NCI-H128 (cell line): ENCODE measurements at regions not wholly inside any gene's neighbourhood (a gene's known extent, or its start where the extent isn't known, plus 50 kb on each side); places are given as distances from the start of the nearest gene placed in this dataset.

ENCODE experiments used
- DNase-seq: peaks from one replicate; lab custom pipeline; 2025; ENCODE audit not compliant: unreplicated experiment; lab: John Stamatoyannopoulos, UW

DNA sequence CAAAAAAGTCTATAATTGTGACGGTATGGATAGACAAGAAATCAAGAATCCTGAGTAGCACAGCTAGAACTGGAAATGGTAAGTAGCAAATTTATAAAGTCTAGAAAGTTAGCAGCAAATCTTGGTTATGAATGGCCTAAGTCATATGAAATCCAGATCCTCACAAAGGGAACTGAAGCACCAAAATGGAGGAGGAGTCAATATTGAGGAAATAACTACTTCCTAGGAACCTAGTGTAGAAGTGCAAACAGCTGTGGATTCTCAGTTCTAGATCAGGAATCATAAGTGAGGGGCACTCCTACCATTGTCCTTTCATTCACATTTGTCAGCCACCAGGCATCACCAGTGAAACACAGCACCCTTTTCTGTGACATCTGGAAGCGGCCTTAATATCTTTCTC lies 202.2 kb upstream of the DCN start:
- DNase-seq = no peak

DNA sequence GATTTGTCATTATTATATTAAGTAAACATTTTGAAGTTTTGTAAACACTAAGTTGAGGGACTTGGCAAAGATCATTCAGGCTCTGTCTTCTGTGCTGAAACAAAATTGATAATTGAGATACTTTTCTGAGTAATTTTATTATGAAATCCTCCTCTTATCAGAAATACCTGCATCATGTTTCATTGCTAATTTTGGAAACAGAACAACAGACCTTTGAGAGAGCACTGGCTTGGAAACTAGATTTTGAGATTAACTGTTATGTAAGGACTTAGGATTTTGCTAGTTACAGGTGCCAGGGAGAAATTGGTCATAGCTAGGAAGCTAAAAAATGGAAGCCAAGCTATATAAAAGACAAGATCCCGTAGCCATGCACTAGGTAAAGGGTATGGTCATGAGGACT lies 201.7 kb upstream of the DCN start:
- no peak for DNase-seq

DNA sequence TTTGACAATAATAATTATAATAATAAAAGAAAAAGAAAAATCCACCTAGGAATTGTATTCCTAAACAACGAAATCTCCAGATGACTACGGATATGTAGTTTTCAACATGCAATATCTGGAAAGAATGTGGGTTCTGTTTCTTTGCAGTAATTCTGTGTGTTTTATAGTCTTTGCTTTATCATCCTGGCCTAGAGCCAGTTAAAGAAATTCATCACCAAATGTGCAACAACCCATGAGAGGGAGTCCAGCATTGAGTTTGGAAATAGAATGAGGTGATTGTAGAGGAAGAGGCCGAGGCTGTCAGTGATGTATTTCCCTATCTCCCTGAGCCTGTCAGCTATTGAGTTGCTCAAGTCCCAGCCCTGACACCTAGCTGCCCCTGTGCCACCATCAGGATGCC lies 200.5 kb upstream of the DCN start:
- DNase-seq = no peak

DNA sequence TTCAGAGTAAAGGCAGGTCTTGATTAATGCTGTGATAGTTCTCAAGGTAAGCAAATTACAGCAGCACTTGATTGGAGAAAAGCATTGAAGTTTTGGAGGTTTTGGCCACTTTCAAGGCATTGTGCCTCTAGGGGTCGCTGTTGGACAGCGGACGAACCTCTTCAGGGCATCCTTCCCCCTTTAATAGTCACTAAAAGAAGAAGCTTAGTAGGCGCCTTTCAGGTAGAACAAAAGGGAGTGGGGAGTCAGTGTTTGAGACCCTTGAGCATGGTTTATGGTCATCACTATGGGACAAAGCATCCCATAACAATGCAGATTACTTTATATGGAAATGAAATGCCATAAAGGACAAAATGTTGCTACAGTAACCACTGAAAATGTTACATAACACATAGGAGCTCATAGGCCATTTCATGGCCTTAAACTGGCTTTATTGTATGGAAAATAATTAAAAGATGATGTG lies 199.5 kb upstream of the DCN start:
- DNase-seq = peak; percentile 81

DNA sequence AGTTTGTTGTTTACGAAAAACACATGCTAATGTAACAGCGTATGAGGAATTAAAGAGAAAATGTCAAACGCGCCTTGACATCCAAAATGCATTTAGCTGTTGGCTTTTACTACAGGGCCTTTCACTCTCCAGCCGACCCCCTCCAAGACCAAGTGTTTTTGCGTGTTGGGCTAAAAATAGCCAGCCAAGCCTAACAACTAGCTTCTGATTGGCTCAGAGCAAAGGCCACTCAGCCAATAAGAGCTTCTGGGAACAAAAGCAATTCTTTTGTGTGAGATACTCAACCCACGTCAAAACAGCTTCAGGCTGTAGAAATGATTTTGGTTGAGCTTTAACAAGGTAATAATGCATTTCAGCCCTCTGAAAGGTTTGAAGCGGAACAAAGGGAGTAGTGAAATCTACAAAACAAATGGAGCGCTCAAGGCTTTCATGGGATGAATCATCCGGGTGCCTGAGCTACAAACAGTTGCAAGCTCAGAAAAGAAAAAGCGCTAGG lies 198.7 kb upstream of the DCN start:
- DNase-seq = peak; percentile 66

DNA sequence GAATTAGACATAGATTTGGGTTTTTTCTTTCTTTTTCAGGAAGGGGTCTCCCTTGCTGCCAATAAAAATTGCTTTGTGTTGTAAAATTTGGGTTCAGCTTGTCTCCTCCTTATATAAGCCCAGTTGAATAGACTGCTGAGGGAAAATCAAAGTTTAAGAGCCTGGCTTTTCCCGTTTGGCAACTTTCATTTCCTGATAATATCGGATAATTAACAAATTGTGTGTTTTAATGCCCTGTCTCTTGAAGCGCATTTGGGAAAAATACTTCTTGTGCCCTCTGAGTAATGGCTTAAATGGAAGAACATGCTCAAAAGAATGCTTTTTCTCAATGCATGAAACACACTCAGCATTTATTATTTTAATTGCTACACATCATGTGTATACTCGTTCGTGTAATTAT lies 198.0 kb upstream of the DCN start:
- no peak for DNase-seq

DNA sequence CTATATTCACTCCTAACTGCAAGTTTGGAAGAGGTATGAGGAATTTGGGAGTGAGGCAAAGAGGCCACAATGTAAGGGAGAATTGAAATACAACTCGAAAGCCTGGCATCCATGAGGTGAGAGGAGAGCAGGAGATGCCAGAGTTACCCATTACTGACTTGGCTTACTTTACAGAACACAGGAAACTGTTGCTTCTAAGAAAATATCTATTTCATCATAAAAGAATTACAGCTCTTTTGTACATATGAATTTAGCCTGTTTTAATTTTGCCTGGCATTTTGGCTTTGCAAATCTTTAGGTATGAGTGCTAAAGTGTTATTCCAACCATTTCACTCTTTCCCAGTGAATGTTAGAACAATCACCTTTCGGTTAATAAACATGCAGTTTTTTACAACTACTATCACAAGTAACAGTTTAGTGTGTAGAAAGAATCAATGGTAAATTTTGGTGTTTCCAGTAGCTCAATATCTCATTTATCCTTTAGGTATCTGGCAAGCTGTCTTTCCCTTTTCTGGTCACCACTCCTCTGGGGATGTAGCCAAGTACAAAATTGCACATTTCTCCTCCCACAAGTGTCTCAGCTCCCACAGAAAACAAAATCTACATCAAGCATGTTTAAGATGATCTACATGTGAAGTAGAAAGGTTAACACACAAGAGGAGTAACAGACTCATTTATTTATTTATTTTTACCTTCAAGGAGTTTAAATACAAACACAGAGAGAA lies 196.6 kb upstream of the DCN start:
- no peak for DNase-seq

DNA sequence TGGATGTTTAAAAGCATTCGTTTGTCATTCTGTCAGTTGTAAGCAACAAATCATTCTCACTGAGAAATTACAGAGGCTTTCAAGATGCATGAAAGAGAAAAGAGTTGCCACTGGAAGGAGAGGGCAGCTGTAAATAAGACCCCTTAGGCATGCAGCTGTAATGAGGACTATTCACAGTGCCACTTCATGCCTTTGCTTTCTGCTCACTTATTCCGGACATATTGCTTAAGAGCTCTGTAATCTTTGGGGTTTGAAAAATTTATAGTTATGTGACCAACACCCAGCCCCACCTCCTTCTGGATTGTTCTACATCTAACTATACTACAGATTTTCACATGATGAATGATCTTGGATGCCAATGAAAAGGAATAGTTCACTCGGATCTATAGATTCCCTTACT lies 194.8 kb upstream of the DCN start:
- DNase-seq = no peak

DNA sequence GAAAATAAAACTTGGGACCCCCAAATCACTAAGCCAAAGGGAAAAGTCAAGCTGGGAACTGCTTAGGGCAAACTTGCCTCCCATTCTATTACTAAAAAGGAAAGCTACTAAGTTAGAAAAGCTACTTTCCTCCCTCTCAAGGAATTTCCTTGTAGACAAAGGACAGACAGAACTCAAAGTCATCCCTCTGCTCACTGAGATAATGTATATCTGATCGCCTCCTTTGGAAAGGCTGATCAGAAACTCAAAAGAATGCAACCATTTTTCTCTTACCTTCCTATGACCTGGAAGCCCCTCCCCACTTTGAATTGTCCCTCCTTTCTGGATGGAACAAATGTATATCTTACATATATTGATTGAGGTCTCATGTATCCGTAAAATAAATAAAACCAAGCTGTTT lies 190.5 kb upstream of the DCN start:
- DNase-seq = no peak

DNA sequence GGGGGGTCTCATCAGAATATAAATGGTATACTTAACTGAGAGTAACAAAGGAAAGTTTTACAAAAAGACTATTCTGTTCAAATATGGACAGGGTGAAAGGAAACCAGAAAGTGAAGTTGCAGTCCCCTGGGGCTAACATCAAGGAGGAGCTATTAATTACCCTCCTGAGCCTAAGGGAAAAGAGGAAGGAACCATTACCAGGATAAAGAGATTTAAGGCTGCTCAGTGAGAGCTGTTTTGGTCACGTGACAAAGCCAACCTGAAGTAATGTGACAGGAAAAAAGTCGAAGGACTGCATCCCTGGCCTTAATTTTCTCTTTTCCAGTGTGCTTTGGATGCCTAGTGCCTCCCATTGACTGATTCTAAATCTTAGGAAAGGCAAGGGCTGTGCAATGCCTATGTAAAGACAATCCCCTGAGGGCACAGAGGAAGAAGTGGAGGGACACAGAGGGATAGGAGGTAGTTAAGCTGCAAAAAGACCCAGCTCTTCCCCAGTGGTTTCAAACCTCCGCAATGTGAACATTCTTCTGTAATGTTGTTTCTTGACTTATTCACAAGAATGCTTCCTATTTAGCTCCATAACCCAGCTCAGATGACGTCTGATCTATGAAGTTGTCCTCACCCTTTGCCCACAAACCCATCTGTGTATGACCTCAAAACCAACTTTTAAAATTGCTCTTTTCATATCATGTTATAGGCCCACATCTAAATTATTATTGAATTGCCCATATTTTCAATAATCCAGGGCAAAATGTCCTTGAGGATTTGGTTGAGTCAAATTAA lies 187.7 kb upstream of the DCN start:
- no peak for DNase-seq

DNA sequence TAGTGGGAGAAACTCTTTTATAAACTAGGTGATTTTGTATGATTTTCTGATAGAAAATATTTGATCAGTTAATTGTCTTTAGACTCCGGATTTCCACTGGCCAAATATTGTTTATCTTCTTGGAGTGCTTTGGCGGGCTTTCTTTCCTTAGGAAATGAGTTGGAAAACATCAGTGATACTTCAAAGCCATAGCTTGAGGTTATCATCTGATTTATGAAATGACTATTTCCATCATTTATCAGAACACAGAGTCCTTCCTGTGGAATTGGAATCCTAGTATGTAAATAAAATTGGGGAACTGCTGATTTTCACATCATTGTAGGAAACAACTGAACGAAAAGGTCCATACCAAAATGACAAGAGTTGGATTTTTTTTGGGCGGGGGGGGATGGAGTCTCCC lies 186.0 kb upstream of the DCN start:
- DNase-seq = no peak

DNA sequence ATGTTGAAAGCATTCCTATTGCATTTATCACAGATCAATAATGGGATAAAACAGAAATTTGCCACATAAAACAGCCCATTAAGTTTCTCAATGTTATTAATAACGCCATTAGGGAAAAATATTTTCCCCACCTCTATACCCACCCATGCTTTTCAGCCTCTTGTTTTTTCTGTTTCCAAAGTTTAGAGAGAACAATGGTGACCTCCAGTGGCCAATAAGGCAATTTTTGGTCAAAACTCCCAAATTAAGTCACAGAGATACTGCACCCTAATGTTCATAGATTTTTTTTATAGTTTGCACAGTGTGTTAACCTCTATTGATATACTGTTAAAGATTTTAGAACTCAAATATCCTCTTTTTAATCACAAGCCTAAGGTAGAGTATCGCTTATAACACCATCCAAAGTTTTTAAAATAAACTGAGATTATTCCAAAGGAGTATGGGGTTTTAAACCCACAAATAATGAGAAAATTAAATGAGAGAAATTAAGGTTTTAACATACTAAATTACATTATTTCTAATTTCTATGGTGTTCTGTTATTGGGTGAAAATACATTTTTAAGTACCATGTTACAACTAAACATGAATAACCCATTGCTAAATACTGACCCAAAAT lies 184.7 kb upstream of the DCN start:
- DNase-seq = no peak

DNA sequence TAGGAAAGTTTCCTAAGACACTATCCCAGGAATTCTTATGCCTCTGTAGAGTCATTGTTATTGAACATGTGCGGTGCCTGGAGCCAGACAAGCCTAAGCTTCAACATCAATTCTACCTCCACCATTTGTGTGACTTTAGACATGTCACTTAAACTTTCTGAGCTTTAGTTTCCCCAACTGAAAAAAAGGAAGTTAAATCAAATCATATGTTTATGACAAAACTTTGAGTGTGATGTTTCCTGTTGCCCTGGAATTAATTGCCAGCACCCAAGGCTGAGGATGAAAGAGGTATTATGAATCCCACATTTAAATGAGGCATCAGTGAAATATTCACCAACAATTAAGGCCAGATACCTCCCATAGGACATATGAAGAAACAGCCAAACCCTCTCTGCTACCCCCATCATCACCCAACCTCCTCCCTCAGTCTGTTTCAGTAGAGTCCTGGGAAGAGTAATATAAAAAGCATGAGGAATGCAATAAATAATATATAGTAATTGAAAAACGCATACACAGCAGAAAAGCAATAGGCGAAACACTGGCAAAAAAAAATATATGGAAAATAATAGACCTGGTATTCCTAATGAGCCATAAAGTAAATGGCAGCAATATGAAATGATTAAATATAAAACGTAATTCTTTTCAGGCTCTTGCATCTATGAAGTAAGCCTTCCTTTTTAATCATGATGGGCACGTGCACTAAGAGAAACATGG lies 182.0 kb upstream of the DCN start:
- no peak for DNase-seq

DNA sequence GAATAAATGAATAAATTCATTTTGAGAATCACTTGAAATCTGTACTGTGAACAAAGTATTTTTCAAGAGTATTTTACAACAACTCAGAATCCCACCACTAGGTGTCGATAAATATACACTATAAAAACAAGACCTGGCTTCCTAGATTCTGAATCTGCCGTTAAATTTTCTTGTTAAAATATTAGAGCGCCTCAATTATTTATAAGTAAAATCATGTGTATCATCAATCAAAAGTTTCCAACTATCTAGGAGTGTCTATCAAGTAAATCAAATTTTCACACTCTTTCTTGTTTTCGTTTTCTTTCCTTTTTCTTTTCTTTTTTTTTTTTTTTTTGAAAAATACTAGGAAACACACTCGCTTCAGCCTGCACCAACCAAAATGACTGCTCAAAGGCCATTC lies 179.2 kb upstream of the DCN start:
- peak; percentile 3 for DNase-seq

DNA sequence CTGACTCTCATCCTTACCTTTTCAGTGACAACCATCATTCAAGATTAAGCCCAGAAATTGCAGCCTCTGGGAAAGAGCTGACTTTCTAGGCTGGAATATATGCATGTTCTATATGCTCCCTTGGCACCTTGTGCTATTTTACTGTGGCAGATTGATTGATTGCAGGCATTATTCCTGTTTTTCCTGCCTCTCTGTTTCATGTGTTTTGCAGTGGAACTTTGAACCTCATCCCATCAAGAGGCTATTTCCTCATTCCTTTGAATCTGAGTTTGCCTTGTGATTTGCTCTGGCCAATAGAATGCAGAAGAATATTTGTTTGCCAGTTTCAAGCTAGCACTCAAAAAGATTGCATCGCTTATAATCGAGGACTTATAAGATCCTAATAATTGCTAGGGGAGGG lies 174.8 kb upstream of the DCN start:
- DNase-seq = no peak

DNA sequence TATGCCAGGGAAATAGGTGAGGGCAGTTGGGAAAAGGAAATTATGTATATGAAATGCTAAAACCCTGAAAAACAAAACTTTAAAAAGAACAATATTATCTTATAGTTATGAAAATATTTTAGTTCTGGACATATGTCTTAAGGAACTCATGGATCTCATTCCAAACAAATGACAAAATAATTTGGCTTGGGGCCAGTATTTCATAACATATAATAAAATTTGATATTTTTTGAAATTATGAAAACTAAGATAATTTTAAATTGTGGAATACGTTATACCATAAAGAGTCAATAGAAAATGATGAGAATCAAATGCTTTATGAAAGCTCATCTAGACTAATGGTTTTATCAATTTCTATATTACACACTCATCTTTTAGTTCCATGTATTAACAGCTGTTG lies 173.8 kb upstream of the DCN start:
- no peak for DNase-seq

DNA sequence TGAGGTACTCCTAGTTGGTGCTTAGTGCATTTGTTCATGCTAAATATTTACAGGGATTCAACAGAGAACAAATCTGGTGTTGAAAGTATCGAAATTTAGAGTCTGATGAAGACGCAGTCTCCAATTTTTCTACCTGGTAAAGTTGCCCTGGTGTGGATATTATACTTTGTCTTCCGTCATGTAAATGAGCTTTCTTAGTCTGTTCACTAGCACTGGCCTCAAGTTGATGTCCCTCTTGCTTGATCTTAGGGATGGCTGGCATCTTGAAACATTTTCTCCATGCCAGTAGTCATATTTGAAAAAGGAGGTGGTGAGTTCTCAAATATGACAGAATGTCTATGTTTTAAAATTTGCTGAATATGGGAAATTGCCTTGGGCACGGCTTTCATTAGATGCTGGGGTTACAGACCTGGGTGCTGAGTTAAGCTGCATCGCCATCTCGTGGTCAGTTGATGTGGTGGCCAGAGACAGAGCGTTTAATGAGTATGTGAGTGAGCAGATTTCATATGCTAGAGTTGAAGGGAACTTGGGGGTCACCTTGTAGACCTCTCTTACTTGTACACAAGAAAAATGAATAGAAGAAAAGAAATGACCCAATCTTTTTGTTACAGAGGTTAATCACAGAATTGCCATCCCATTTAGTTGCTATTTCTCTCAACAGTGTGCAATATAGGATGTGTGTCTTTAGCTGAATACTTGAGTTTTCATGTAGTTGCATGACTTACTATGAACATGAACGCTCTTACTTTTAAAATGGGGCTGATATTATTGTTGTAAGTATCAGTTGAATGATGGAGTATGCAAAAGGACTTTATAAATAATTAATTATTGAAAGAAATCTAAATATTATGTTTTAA lies 172.8 kb upstream of the DCN start:
- DNase-seq = peak; percentile 55

DNA sequence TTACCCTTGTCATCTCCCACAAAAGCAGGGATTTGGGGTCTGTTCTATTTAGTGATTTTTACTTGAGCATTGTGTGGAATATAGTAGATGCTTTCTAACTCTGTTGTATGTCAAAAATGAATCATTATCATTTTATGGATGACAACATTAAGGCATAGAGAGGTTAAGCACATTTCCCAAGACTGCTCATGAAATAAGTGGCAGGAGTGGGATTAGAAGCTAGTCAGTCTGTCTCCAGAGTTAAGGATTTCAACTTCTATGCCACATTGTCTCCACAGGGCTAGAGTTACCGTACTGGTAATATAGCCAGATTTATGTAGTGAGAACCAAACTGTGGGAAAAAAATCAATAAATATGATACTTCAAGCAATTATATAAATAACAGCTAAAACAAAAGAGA lies 170.6 kb upstream of the DCN start:
- no peak for DNase-seq

DNA sequence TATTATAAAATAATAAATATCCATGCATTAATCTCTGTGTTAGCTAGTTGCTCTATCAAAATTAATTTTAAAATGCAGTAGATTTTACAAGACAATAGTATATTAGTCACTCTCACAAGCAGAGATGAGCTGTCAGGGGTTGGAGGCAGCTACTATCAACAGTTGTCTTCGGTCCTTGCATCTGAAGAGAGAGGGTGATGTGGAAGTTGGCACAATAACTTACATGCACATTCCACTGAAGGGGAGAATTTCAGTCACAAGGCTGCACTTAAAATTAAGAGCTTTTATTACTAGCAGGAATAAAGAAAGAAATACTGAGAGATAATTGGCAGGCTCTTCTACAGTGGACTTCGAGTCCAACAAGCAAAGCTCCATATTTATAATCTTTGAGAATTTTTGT lies 166.9 kb upstream of the DCN start:
- DNase-seq = no peak

DNA sequence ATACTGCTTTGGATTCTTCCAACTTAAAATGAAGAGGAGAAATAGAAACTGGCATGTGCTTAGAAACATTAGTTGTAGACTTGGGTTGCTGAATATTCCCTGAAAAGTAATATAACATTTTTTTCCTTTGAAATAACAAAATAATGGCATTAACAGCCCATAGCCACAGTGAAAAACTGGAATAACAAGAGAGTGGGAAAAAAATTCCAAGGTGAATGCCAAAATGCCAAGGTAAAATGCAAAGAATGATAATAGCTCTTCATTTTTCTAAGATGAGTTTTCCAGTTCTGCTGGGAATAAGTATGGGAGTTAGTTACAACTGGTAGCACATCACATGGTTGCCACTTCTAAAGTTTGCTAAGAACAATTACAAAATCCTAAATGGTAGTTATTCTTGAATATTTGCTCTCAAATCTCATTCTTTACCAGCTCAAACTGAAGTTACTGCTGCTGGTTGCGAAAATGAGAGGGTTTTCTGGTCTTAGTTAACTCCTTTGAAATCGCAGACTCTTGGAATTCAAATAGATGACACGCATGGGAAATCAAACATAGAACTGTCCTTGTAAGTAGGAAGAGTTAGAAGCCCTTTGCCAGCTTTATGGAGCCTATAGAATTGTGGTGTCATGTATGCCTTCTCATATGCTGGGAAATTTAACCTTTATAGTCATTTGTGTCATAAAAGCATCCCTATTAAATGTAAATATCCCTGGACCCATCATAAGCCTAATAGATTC lies 165.0 kb upstream of the DCN start:
- DNase-seq = no peak
